ENCODE measurements at regions not wholly inside any gene's neighbourhood (a gene's known extent, or its start where the extent isn't known, plus 50 kb on each side); places are given as distances from the start of the nearest gene placed in this dataset.

GRCh38 chr12:69015017-69015416 is 82.0 kb upstream of the CPM start:
- TF ChIP-seq CTCF (IDR thresholded peaks at IDR 0.05) (no peak), POLR2AphosphoS5 (IDR thresholded peaks at IDR 0.05) (no peak), POLR2A (IDR thresholded peaks at IDR 0.05) (no peak)
